ENCODE measurements at regions not wholly inside any gene's neighbourhood (a gene's known extent, or its start where the extent isn't known, plus 50 kb on each side); places are given as distances from the start of the nearest gene placed in this dataset.

GRCh38 chr2:118325321-118325955, 237.2 kb downstream of the INSIG2 start:
- H3K27ac ChIP-seq: no peak overlapping the region
- WGBS (ENCODE audit: missing lambda C conversion rate): 21% methylated on average over 6 of the region's 6 CpGs
- H3K9me3 ChIP-seq: no peaks in the 10 kb centered on the region
- H3K4me3 ChIP-seq: no peak overlapping the region
- no peak overlapping the region for H3K4me2 ChIP-seq
- ChIA-PET POLR2A (no interaction called here), CTCF (no interaction called here)
- FAIRE-seq: no peak
- no peak for DNase-seq (ENCODE audit: low read depth in 1 of 2, low spot score in 1 of 2)
- no peaks in the 10 kb centered on the region for H3K4me1 ChIP-seq
- no peak for ATAC-seq
- TF ChIP-seq ELK1 (IDR thresholded peaks at IDR 0.05; ENCODE audit: low read depth, low read length): no peak
- no peak for TF ChIP-seq HOXA7 (CRISPR knock-in tag; IDR thresholded peaks at IDR 0.05)
- no peak for TF ChIP-seq BCL3 (IDR thresholded peaks at IDR 0.05)
- TF ChIP-seq, protein P1, sequence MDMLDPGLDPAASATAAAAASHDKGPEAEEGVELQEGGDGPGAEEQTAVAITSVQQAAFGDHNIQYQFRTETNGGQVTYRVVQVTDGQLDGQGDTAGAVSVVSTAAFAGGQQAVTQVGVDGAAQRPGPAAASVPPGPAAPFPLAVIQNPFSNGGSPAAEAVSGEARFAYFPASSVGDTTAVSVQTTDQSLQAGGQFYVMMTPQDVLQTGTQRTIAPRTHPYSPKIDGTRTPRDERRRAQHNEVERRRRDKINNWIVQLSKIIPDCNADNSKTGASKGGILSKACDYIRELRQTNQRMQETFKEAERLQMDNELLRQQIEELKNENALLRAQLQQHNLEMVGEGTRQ (IDR thresholded peaks at IDR 0.05): no peak
- TF ChIP-seq MAX (IDR thresholded peaks at IDR 0.05): no peak
- TF ChIP-seq JUN (IDR thresholded peaks at IDR 0.05): no peak
- no peak for TF ChIP-seq CBX8 (IDR thresholded peaks at IDR 0.05)
- TF ChIP-seq RFX5 (IDR thresholded peaks at IDR 0.05): no peak
- TF ChIP-seq, protein P2, sequence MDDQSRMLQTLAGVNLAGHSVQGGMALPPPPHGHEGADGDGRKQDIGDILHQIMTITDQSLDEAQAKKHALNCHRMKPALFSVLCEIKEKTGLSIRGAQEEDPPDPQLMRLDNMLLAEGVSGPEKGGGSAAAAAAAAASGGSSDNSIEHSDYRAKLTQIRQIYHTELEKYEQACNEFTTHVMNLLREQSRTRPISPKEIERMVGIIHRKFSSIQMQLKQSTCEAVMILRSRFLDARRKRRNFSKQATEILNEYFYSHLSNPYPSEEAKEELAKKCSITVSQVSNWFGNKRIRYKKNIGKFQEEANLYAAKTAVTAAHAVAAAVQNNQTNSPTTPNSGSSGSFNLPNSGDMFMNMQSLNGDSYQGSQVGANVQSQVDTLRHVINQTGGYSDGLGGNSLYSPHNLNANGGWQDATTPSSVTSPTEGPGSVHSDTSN (IDR thresholded peaks at IDR 0.05): no peak
- TF ChIP-seq CHD4 (IDR thresholded peaks at IDR 0.05; ENCODE audit: borderline replicate concordance): no peak
- TF ChIP-seq PHF8 (IDR thresholded peaks at IDR 0.05; ENCODE audit: borderline replicate concordance, low read depth): no peak
- no peak for TF ChIP-seq FOXS1 (CRISPR knock-in tag; IDR thresholded peaks at IDR 0.05)

GRCh38 chr2:118322406-118322805, 234.1 kb downstream of the INSIG2 start:
- no peak for FAIRE-seq
- H3K4me3 ChIP-seq: no peak overlapping the region
- no peak for DNase-seq (ENCODE audit: low read depth in 1 of 2, low spot score in 1 of 2)
- no peak for ATAC-seq
- no peak overlapping the region for H3K27ac ChIP-seq
- TF ChIP-seq MAZ (IDR thresholded peaks at IDR 0.05; ENCODE audit: borderline replicate concordance, low read depth, low read length) (no peak), PHF8 (IDR thresholded peaks at IDR 0.05; ENCODE audit: borderline replicate concordance, low read depth) (no peak), ZC3H11A (IDR thresholded peaks at IDR 0.05) (no peak), ATOH8 (CRISPR knock-in tag; IDR thresholded peaks at IDR 0.05; ENCODE audit: low read depth) (no peak), POLR2A (IDR thresholded peaks at IDR 0.05; ENCODE audit: low read length) (no peak), HEYL (CRISPR knock-in tag; IDR thresholded peaks at IDR 0.05) (no peak), CEBPB (IDR thresholded peaks at IDR 0.05) (no peak), MAX (IDR thresholded peaks at IDR 0.05) (no peak), ZFP36 (IDR thresholded peaks at IDR 0.05; ENCODE audit: borderline replicate concordance, partially characterized antibody) (no peak), HDAC2 (IDR thresholded peaks at IDR 0.05) (no peak), ESRRA (IDR thresholded peaks at IDR 0.05; ENCODE audit: borderline replicate concordance, low read length) (no peak), RNF2 (IDR thresholded peaks at IDR 0.05; ENCODE audit: borderline replicate concordance, low read depth) (no peak), MYC (IDR thresholded peaks at IDR 0.05; ENCODE audit: borderline replicate concordance, low read length) (no peak), KDM1A (IDR thresholded peaks at IDR 0.05; ENCODE audit: low read depth) (no peak), EHMT2 (IDR thresholded peaks at IDR 0.05; ENCODE audit: low read depth) (no peak), JUN (IDR thresholded peaks at IDR 0.05) (no peak), FOSB (CRISPR knock-in tag; IDR thresholded peaks at IDR 0.05) (no peak), HMGXB4 (CRISPR knock-in tag; IDR thresholded peaks at IDR 0.05; ENCODE audit: borderline replicate concordance) (no peak)
- TF ChIP-seq, protein P1 (IDR thresholded peaks at IDR 0.05): no peak
- POLR2A ChIA-PET: no interaction called here
- no peak overlapping the region for H3K4me2 ChIP-seq
- H3K9me3 ChIP-seq: no peaks in the 10 kb centered on the region
- CTCF ChIA-PET: no interaction called here
- 79% methylated on average over 2 of the region's 2 CpGs for WGBS (ENCODE audit: missing lambda C conversion rate)
- no peaks in the 10 kb centered on the region for H3K4me1 ChIP-seq
